Stimulated activated memory B cell treated with anti-CD40 and anti-IgM and Interleukin-4, amounts not matched to agents 10 μg/mL and 1 μg/mL and 100 μg/mL, for 72 hours (primary cell): ENCODE measurements at regions not wholly inside any gene's neighbourhood (a gene's known extent, or its start where the extent isn't known, plus 50 kb on each side); places are given as distances from the start of the nearest gene placed in this dataset.
"Not testable (repeated sequence)": the region's sequence is repeated elsewhere in the genome, so short reads cannot be mapped to it uniquely, and the experiment has no call there.

Experiments
- ATAC-seq: fragments of 150-1000 bp; cut with Tn5 transposase; 2 replicates; pipeline ENCODE4 v1.10.0; 2021
- H3K27ac Mint-ChIP-seq: one replicate; pipeline ENCODE4 v1.8.0; 2022; ENCODE audit warnings: mild to moderate bottlenecking, mixed read lengths
- H3K27me3 Mint-ChIP-seq: one replicate; pipeline ENCODE4 v1.8.0; 2022; ENCODE audit warnings: mixed read lengths
- H3K36me3 Mint-ChIP-seq: one replicate; pipeline ENCODE4 v1.8.0; 2022; ENCODE audit warnings: mixed read lengths
- H3K4me1 Mint-ChIP-seq: one replicate; pipeline ENCODE4 v1.8.0; 2022; ENCODE audit warnings: mixed read lengths
- H3K4me3 Mint-ChIP-seq: one replicate; pipeline ENCODE4 v1.8.0; 2022; ENCODE audit warnings: mild to moderate bottlenecking, moderate library complexity, mixed read lengths
- H3K9me3 Mint-ChIP-seq: one replicate; pipeline ENCODE4 v1.8.0; 2022; ENCODE audit warnings: mixed read lengths

DNA sequence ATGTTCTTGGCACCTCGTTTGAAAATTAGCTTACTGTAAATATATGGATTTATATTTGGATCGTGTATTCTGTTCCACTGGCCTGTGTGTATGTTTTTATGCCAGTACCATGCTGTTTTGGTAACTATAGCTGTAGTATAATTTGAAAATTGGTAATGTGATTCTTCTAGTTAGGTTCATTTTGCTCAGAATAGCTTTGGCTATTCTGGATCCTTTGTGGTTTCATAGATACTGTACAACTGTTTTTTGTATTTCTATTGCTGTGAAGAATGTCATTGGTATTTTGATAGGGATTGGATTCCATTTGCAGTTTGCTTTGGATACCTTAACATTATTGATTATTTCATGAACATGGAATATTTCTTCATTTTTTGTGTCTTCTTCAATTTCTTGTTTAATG is 490.2 kb downstream of the BRINP3 start:
- no peak for ATAC-seq
- Mint-ChIP-seq H3K27me3 (no peaks in the 10 kb centered on the region), H3K9me3 (peaks cover 9% of the 10 kb centered on the region), H3K4me3 (no peak overlapping the region), H3K36me3 (no peaks in the 10 kb centered on the region), H3K27ac (no peak overlapping the region), H3K4me1 (no peaks in the 10 kb centered on the region)

DNA sequence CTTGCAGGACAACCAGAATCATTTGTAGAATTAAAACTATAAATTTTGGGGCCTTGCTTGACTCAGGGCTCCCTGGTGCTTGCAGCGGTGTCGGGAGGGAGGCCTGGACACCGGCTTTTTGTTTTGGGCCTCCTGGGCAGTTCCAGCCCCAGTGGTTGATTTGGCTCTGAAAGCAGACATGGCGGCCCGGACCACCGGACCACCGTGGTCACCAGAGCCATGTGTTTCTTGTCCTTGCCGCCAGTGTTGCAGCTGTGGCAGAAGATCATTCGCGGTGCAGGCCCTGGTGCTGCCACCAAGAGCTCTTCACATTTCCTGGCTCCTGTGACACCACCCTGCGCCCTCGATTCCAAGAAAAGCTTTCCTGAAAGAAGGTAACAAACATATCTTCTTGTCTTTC is 484.8 kb downstream of the BRINP3 start:
- Mint-ChIP-seq H3K27ac (no peak overlapping the region), H3K9me3 (peaks cover 15% of the 10 kb centered on the region), H3K36me3 (no peaks in the 10 kb centered on the region), H3K27me3 (no peaks in the 10 kb centered on the region), H3K4me3 (no peak overlapping the region), H3K4me1 (no peaks in the 10 kb centered on the region)
- ATAC-seq = no peak

DNA sequence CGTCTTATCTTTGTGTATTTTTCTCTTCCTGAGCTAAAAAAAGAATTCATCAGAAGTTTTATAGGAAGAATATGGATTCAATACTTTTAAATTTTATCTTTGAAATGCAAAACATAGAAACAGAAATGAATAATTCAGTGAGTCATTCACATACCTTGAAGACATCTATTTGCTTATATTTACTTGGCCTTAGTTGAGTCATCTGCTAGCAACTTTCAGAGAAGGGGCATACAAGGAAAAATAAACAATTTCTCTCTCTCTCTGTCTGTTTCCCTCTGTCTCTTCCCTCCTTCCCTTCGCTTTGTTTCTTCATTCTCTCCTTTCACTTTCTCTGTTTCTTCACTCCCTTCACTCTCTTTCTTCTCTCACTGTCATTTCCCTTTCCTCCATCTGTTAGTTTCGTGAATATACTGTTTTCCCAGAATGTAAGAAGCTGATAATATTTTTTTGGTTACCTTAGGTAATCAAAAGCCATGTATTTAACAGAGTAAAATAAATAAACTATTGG is 477.2 kb downstream of the BRINP3 start:
- Mint-ChIP-seq H3K27me3 (no peaks in the 10 kb centered on the region), H3K4me1 (no peaks in the 10 kb centered on the region), H3K9me3 (peaks cover 2% of the 10 kb centered on the region), H3K36me3 (no peaks in the 10 kb centered on the region), H3K4me3 (no peak overlapping the region), H3K27ac (no peak overlapping the region)
- ATAC-seq = no peak

DNA sequence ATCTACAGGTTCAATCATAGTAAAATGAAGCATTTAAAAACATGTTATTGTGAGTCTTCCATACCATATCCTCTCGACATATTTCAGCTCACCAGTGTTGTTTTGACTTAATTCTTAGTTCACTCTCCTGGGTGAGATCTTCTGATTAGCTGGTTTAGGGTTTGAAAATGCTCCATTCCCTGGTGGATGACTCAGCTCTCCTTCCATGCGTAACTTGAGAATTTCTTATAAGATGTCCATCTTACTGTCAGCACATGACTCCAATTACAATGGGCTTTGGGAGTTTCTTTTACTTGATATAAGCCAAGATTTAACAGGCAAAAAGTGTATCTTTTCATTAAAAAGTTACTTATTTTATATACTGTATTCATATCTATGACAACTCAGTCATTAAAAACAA is 476.5 kb downstream of the BRINP3 start:
- no peak overlapping the region for H3K27ac Mint-ChIP-seq

DNA sequence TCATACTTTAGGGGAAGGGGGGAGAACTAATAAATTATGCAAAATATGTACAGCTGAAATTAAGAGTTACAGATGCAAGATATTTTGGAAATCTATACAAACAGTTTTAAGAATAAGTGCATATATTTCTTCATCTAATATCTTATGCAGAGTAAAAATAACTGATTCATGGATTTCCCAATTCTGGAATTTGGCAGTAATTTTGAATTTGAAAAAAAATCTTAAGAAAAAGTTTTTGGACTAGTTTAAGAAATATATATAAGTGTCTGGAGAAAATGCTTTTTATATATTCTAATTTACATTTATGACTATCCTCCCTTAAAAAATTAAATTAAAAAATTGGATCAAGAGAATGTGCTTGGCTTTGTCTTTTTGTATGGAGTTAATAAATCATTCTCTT is 474.3 kb downstream of the BRINP3 start:
- Mint-ChIP-seq H3K4me1 (no peaks in the 10 kb centered on the region), H3K27me3 (no peaks in the 10 kb centered on the region), H3K36me3 (no peaks in the 10 kb centered on the region)

More for the DNA sequence above, 476.5 kb downstream of the BRINP3 start:
- Mint-ChIP-seq H3K4me3 (no peak overlapping the region), H3K36me3 (no peaks in the 10 kb centered on the region), H3K27me3 (no peaks in the 10 kb centered on the region), H3K9me3 (peaks cover 2% of the 10 kb centered on the region), H3K4me1 (no peaks in the 10 kb centered on the region)
- ATAC-seq = no peak

DNA sequence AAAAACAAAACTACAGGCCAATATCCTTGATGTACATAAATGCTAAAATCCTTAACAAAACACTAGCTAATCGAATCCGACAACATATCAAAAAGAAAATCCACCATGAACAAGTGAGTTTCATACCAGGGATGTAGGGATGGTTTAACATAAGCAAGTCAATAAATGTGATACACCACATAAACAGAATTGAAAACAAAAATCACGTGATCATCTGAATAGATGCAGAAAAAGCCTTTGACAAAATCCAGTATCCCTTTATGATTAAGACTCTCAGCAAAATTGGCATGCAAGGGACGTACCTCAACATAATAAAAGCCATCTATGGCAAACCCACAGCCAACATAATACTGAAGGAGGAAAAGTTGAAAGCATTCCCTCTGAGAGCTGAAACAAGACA is 466.1 kb downstream of the BRINP3 start:
- no peak overlapping the region for H3K27ac Mint-ChIP-seq
- no peak for ATAC-seq
- no peak overlapping the region for H3K4me3 Mint-ChIP-seq
- no peaks in the 10 kb centered on the region for H3K36me3 Mint-ChIP-seq
- H3K9me3 Mint-ChIP-seq = peaks cover 14% of the 10 kb centered on the region
- H3K27me3 Mint-ChIP-seq = no peaks in the 10 kb centered on the region
- no peaks in the 10 kb centered on the region for H3K4me1 Mint-ChIP-seq

More for the DNA sequence above, 474.3 kb downstream of the BRINP3 start:
- Mint-ChIP-seq H3K27ac (no peak overlapping the region), H3K4me3 (no peak overlapping the region), H3K9me3 (peaks cover 8% of the 10 kb centered on the region)
- ATAC-seq = no peak

DNA sequence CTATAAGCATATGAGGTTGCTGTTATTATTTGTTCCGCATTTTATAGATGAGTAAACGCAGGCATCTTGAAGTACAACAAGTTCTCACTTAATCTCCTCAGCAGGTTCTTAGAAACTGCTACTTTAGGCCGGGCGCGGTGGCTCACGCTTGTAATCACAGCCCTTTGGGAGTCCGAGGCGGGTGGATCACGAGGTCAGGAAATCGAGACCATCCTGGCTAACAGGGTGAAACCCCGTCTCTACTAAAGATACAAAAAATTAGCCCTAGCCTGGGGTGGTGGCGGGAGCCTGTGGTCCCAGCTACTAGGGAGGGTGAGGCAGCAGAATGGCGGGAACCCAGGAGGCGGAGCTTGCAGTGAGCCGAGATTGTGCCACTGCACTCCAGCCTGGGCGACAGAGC is 458.5 kb downstream of the BRINP3 start:
- H3K9me3 Mint-ChIP-seq, H3K27ac Mint-ChIP-seq, H3K27me3 Mint-ChIP-seq, ATAC-seq, H3K4me1 Mint-ChIP-seq, H3K36me3 Mint-ChIP-seq, H3K4me3 Mint-ChIP-seq: not testable (repeated sequence)

DNA sequence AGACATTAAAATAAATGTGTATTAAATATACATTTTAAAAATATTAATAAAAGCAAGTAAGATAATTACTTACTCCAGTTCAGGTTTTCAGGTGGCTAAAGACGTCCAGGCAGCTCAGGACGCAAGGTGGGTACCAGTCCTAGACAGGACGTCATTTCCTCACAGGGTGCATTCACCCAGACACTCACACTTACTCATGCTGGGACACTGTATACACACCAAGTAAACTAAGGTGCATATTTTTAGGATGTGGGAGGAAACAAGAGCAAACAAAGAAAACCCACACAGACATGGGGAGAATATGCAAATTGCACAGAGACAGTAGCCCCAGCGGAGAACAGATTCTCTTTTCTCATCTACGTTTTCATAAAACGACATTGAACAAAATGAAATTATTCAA is 457.9 kb downstream of the BRINP3 start:
- Mint-ChIP-seq H3K36me3 (no peaks in the 10 kb centered on the region), H3K27ac (no peak overlapping the region), H3K4me1 (no peaks in the 10 kb centered on the region), H3K9me3 (peaks cover 7% of the 10 kb centered on the region), H3K27me3 (no peaks in the 10 kb centered on the region), H3K4me3 (no peak overlapping the region)
- ATAC-seq = no peak

DNA sequence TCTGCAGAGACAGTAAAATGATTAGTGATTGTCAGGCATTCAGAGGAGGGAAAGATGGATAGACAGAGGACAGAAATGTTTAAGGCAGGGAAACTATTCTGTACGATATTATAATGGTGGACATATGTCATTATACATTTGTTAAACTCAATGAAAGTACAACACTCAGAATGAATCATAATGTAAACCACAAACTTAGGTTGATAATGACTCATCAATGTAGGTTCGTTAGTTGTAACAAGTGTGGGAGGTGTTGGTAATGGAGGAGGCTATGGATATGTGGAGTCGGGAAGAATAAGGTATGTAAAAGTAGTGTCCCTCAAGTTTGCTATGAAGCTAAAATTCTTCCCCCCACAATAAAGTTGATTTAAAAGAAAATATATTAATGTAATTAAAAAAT is 455.0 kb downstream of the BRINP3 start:
- H3K36me3 Mint-ChIP-seq = no peaks in the 10 kb centered on the region
- peaks cover 7% of the 10 kb centered on the region for H3K9me3 Mint-ChIP-seq
- no peaks in the 10 kb centered on the region for H3K27me3 Mint-ChIP-seq
- H3K27ac Mint-ChIP-seq = no peak overlapping the region
- no peak for ATAC-seq
- no peak overlapping the region for H3K4me3 Mint-ChIP-seq
- H3K4me1 Mint-ChIP-seq = no peaks in the 10 kb centered on the region

DNA sequence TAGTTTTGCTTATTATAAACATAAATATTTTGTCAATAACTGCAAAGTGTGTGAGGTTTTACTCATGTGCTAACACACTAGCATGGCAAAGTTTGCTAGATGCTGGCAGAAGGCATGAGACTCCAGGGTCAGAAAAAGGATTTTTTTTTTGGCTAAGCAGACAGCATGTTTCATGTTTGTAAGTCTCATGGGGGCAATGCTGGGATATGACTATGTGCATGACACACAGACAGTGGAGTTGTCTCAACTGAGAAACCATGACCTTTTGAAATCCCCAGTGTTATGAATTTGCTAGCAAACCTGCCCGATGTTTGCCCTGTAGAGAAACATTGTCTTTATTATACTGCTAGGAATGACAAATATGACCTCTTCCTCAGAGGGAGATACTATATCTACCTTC is 448.2 kb downstream of the BRINP3 start:
- Mint-ChIP-seq H3K36me3 (no peaks in the 10 kb centered on the region), H3K4me1 (no peaks in the 10 kb centered on the region), H3K9me3 (peaks cover 4% of the 10 kb centered on the region), H3K27me3 (no peaks in the 10 kb centered on the region), H3K4me3 (no peak overlapping the region), H3K27ac (no peak overlapping the region)
- no peak for ATAC-seq

DNA sequence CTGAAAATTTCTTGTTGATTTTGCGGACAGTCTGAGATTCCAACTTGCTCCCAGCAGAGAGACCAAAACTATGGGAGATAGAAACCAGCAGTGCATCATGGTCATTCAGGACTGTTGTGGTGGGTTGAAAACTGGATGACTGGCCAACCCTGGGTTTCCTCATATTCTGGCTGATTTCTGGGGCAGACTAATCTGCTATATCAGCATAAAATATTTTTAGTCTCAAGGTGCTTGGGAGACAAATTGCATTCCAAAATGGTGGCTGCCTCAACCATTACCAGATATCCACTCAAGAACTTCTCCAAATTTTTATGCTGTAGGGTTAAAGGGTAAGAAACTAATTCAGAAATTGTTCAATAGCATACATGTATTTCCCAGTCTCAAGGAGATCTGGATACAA is 434.0 kb downstream of the BRINP3 start:
- no peak for ATAC-seq
- peaks cover 3% of the 10 kb centered on the region for H3K9me3 Mint-ChIP-seq
- no peaks in the 10 kb centered on the region for H3K36me3 Mint-ChIP-seq
- H3K27me3 Mint-ChIP-seq = no peaks in the 10 kb centered on the region
- H3K4me3 Mint-ChIP-seq = no peak overlapping the region
- H3K27ac Mint-ChIP-seq = no peak overlapping the region
- no peaks in the 10 kb centered on the region for H3K4me1 Mint-ChIP-seq

DNA sequence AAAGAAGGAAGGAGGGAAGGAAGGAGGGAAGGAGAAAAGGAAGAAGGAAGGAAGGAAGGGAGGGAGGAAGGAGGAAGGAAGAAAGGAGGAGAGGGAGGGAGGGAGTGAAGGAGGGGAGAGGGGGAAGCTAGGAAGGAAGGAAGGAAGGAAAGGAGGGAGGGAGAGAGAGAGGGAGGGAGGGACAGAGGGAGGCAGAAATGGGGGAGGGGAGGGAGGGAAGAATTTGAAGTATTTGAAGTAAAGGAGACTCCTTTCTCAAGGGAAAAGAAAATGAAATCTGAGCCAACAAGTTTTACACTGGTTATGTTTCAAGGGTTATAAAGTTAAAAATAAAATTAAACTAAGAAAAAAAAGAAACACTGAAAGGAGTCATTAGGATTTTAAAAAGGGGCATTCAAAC is 431.4 kb downstream of the BRINP3 start:
- Mint-ChIP-seq H3K4me3 (no peak overlapping the region), H3K27ac (no peak overlapping the region), H3K9me3 (peaks cover 6% of the 10 kb centered on the region), H3K27me3 (no peaks in the 10 kb centered on the region), H3K36me3 (no peaks in the 10 kb centered on the region), H3K4me1 (no peaks in the 10 kb centered on the region)
- ATAC-seq = no peak
